NOMO-1 treated with DMSO at 0.1 percent for 48 hours (cell line): ENCODE measurements at regions not wholly inside any gene's neighbourhood (a gene's known extent, or its start where the extent isn't known, plus 50 kb on each side); places are given as distances from the start of the nearest gene placed in this dataset.

Source experiments
- DNase-seq: peaks from one replicate; lab custom pipeline; 2025; ENCODE audit not compliant: unreplicated experiment; lab: John Stamatoyannopoulos, UW

- DNase-seq = peak; percentile 2
Observed at GRCh38 chr13:89749888-89750287, 1597.6 kb upstream of the MIR17HG start.

- no peak for DNase-seq
Observed at GRCh38 chr13:89750371-89750770, 1597.1 kb upstream of the MIR17HG start.

- DNase-seq = no peak
Observed at GRCh38 chr13:89751432-89751930, 1596.0 kb upstream of the MIR17HG start.

- no peak for DNase-seq
Observed at GRCh38 chr13:89752394-89752793, 1595.1 kb upstream of the MIR17HG start.

- peak; percentile 89 for DNase-seq
Observed at GRCh38 chr13:89755729-89756492, 1591.6 kb upstream of the MIR17HG start.

- DNase-seq = no peak
Observed at GRCh38 chr13:89763005-89763404, 1584.5 kb upstream of the MIR17HG start.

- no peak for DNase-seq
Observed at GRCh38 chr13:89783221-89783755, 1564.2 kb upstream of the MIR17HG start.

GRCh38 chr13:89784161-89784809, 1563.2 kb upstream of the MIR17HG start:
- DNase-seq = no peak

- no peak for DNase-seq
Observed at GRCh38 chr13:89786531-89786930, 1561.0 kb upstream of the MIR17HG start.

- no peak for DNase-seq
Observed at GRCh38 chr13:89790696-89791095, 1556.8 kb upstream of the MIR17HG start.

- DNase-seq = no peak
Observed at GRCh38 chr13:89791971-89792630, 1555.4 kb upstream of the MIR17HG start.

- DNase-seq = no peak
Observed at GRCh38 chr13:89796196-89796595, 1551.3 kb upstream of the MIR17HG start.

- no peak for DNase-seq
Observed at GRCh38 chr13:89803839-89804238, 1543.6 kb upstream of the MIR17HG start.

GRCh38 chr13:89806594-89806993, 1540.9 kb upstream of the MIR17HG start:
- no peak for DNase-seq

GRCh38 chr13:89812856-89813255, 1534.6 kb upstream of the MIR17HG start:
- DNase-seq = no peak

- DNase-seq = no peak
Observed at GRCh38 chr13:89816404-89816803, 1531.1 kb upstream of the MIR17HG start.

GRCh38 chr13:89822467-89822866, 1525.0 kb upstream of the MIR17HG start:
- DNase-seq = no peak

- DNase-seq = no peak
Observed at GRCh38 chr13:89827552-89827951, 1519.9 kb upstream of the MIR17HG start.

GRCh38 chr13:89828506-89828905, 1519.0 kb upstream of the MIR17HG start:
- peak; percentile 19 for DNase-seq

GRCh38 chr13:89831157-89831556, 1516.3 kb upstream of the MIR17HG start:
- no peak for DNase-seq

- no peak for DNase-seq
Observed at GRCh38 chr13:89832827-89833226, 1514.7 kb upstream of the MIR17HG start.

GRCh38 chr13:89843621-89844020, 1503.9 kb upstream of the MIR17HG start:
- no peak for DNase-seq
